Heart right ventricle (tissue), 16 donors: ENCODE measurements at regions not wholly inside any gene's neighbourhood (a gene's known extent, or its start where the extent isn't known, plus 50 kb on each side); places are given as distances from the start of the nearest gene placed in this dataset.

Experiments
- ATAC-seq, 8 donors: fragments of 200-7000 bp; cut with Tn5 transposase; one replicate each; pipeline ENCODE4 v1.9.1; 2020; ENCODE audit warnings: mild to moderate bottlenecking in 8 of 8, moderate library complexity in 8 of 8, moderate number of reproducible peaks in 1 of 8
- DNase-seq, 2 donors: peaks; one replicate each; pipeline ENCODE4 v3.0.0-alpha.2; 2020
- H3K27ac ChIP-seq, 10 donors: fragments of 200-600 bp; sonication (generic) in 2 of 10; one replicate each; pipeline versions ENCODE4 v1.5.0 to v1.8.0; 2020 to 2022; ENCODE audit warnings: mild to moderate bottlenecking in 3 of 10
- H3K27me3 ChIP-seq, 7 donors: fragments of 200-600 bp; one replicate each; pipeline ENCODE4 v1.8.0; 2021 to 2022; ENCODE audit warnings: mild to moderate bottlenecking in 2 of 7
- H3K36me3 ChIP-seq, 9 donors: fragments of 200-600 bp; sonication (generic) in 1 of 9; one replicate each; pipeline versions ENCODE4 v1.5.0 to v1.8.0; 2020 to 2022; ENCODE audit warnings: mild to moderate bottlenecking in 2 of 9
- H3K4me1 ChIP-seq, 9 donors: fragments of 200-600 bp; sonication (generic) in 1 of 9; one replicate each; pipeline versions ENCODE4 v1.5.0 to v1.8.0; 2020 to 2022; ENCODE audit warnings: mild to moderate bottlenecking in 4 of 9
- H3K4me3 ChIP-seq, 10 donors: fragments of 200-600 bp; sonication (generic) in 2 of 10; one replicate each; pipeline versions ENCODE4 v1.5.0 to v1.8.0; 2020 to 2022; ENCODE audit warnings: mild to moderate bottlenecking in 7 of 10, moderate library complexity in 2 of 10
- H3K9me3 ChIP-seq, 11 donors: fragments of 200-600 bp in 10 of 11; sonication (generic) in 2 of 11; one replicate each; pipeline versions ENCODE4 v1.5.0 to v1.8.0; 2013 to 2022; ENCODE audit warnings: mild to moderate bottlenecking in 2 of 11, control low read depth in 1 of 11, moderate library complexity in 1 of 11
- CTCF ChIP-seq, 9 donors: fragments of 200-600 bp; sonication (generic) in 2 of 9; IDR thresholded peaks; one replicate each; pipeline versions ENCODE4 v1.5.0 to v1.8.0; 2021 to 2022; ENCODE audit warnings: antibody characterized with exemption in 9 of 9, mild to moderate bottlenecking in 5 of 9, moderate library complexity in 1 of 9
- WGBS, 2 donors: extraction: QIAGEN DNeasy Blood & Tissue Kit; methylation state at CpG; one replicate each; pipeline ENCODE4 v1.1.7; 2013; ENCODE audit warnings: inconsistent platforms in 1 of 2; 5-methylcytosine and 5-hydroxymethylcytosine counted together
- intact Hi-C, 10 donors: fragments of 100-400 bp; cut with DNase I; formaldehyde crosslinking; loops; one replicate each; pipeline versions ENCODE4 v1.11.1 to v1.14.2; 2022
- donor health status: Arrhythmogenic right ventricular cardiomyopathy.
- donor health status: ischemic (EF 13 %, LVEDD 7.1; RV severe dilation, severe dysfunction).
- donor health status: healthy with polysubstance abuse.
- donor health status: DM: no; HTN: yes; CAD: no.
- donor health status: DM: no; HTN: no; CAD: no.
- donor health status: ischemic (EF 25% LVEDD 6.9; RV normal size, moderate dysfunction).
- donor health status: ischemic (EF 25% LVEDD 5.7; RV mildly dilated, moderate dysfunction).
- donor health status: healthy.
- donor health status: DM: yes; HTN: yes; CAD: no.
- donor health status: Ischemic cardiomyopathy.
- donor health status: ischemic (EF 35%, LVEDD 5.7; RV mildly dilated, moderate dysfunction).
- donor health status: nonischemic (EF 11% LVEDD 7.7; RV severe dilation, severe dysfunction).
- donor health status: DM: yes; HTN: yes; CAD: no.
- donor health status: PGD.
- donor health status: ischemic (EF 29% LVEDD 5.4; RV normal size, mild dysfunction).
- donor health status: nonischemic (EF 23%, LVEDD 6.1; RV moderate dilation, normal function).

GRCh38 chr1:214856843-214857242, 225.7 kb upstream of the KCNK2 start:
- Histone ChIP-seq H3K9me3 (no peaks in the 10 kb centered on the region), H3K4me3 (no peak overlapping the region), H3K4me1 (no peaks in the 10 kb centered on the region), H3K36me3 (no peaks in the 10 kb centered on the region), H3K27ac (no peak overlapping the region), H3K27me3 (peaks cover 0 to 8% (median 0%) of the 10 kb centered on the region in 7 donors)
- no peak for TF ChIP-seq CTCF (IDR thresholded peaks at IDR 0.05)
- DNase-seq (no peak), ATAC-seq (no peak)
- intact Hi-C loops: no loop called here

- 60 to 79% methylated on average over 3 of the region's 3 CpGs for WGBS, 2 donors
- Histone ChIP-seq H3K4me3 (no peak overlapping the region), H3K36me3 (no peaks in the 10 kb centered on the region), H3K9me3 (no peaks in the 10 kb centered on the region), H3K27me3 (peaks cover 0 to 9% (median 0%) of the 10 kb centered on the region in 7 donors), H3K4me1 (no peaks in the 10 kb centered on the region), H3K27ac (no peak overlapping the region)
- ATAC-seq (no peak), DNase-seq (no peak)
- no peak for TF ChIP-seq CTCF (IDR thresholded peaks at IDR 0.05)
- intact Hi-C loops: no loop called here
Measured at GRCh38 chr1:214857716-214858115, 224.8 kb upstream of the KCNK2 start.

DNA sequence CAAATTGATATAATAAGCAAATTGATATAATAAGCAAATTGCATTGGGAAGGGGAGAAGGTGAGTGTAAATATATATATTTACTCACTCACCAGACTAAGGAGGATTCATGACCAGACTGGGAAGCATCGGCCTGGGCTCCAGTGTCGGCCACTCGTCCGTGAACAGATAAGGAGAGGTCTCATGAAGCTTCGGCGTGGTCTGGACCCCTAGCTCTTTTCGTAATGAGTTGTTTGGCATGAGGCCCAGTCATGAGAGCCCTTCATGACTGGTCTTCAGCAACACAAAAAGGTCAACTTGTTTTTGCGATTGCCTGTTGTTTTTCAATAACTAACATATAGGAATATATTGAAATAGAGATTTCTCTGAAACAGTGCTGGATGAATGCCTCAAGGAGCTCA, 222.9 kb upstream of the KCNK2 start:
- intact Hi-C loops: no loop called here
- peaks cover 0 to 7% (median 4%) of the 10 kb centered on the region in 7 donors for H3K27me3 ChIP-seq
- H3K36me3 ChIP-seq: no peaks in the 10 kb centered on the region
- H3K4me1 ChIP-seq: no peaks in the 10 kb centered on the region
- no peak for TF ChIP-seq CTCF (IDR thresholded peaks at IDR 0.05)
- H3K4me3 ChIP-seq: no peak overlapping the region
- H3K9me3 ChIP-seq: peaks cover 0 to 4% (median 0%) of the 10 kb centered on the region in 11 donors
- WGBS, 2 donors: 36 to 52% methylated on average over 8 of the region's 8 CpGs
- DNase-seq (no peak), ATAC-seq (no peak)
- H3K27ac ChIP-seq: no peak overlapping the region

DNA sequence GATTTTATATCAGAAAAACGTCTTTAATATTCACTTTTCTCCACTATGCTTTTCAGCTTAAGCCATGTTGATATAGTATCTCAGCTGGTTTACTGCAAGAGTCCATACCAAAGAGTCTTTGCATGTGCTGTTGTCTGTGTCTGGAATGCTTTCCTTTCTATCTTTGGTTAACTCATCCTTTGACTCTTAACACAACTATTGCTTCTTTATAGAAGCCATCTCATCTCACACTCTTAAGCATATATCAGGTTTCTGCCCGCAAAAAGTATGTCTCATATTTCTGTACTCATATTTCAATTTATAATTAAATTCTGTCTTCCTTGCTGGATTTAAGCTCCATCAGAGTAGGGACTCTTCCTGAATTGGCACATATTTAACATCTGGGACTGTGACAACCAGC, 220.9 kb upstream of the KCNK2 start:
- H3K4me1 ChIP-seq: no peaks in the 10 kb centered on the region
- intact Hi-C loops: loop anchor here in 1 of 10 donors (2.0 kb wide), 1 partner anchor 21 kb away; no protein-coding TSS in a partner anchor
- ATAC-seq (no peak), DNase-seq (no peak)
- WGBS, 2 donors: 67 to 71% methylated on average over 2 of the region's 2 CpGs
- no peak overlapping the region for H3K4me3 ChIP-seq
- H3K27ac ChIP-seq: no peak overlapping the region
- H3K36me3 ChIP-seq: no peaks in the 10 kb centered on the region
- H3K27me3 ChIP-seq: peaks cover 0 to 7% (median 4%) of the 10 kb centered on the region in 7 donors
- no peak for TF ChIP-seq CTCF (IDR thresholded peaks at IDR 0.05)
- H3K9me3 ChIP-seq: peaks cover 0 to 9% (median 0%) of the 10 kb centered on the region in 11 donors
